Activated CD8-positive, alpha-beta T cell treated with anti-CD3 and anti-CD28 coated beads, Interleukin-2, amount 10 ng/mL, durations not matched to agents 7 days and 5 days (primary cell): ENCODE measurements at regions not wholly inside any gene's neighbourhood (a gene's known extent, or its start where the extent isn't known, plus 50 kb on each side); places are given as distances from the start of the nearest gene placed in this dataset.

Experiments
- ATAC-seq: fragments of 150-1000 bp; cut with Tn5 transposase; one replicate; pipeline ENCODE4 v1.10.0; 2021; ENCODE audit warnings: moderate library complexity
- CTCF ChIA-PET: fragments of 350-600 bp; sonication (Branson Sonifier 250); formaldehyde crosslinking; loops from one replicate; lab custom pipeline; 2021; ENCODE audit warnings: antibody characterized with exemption; lab: Charles Lee
- POLR2A ChIA-PET: fragments of 350-600 bp; sonication (Branson Sonifier 250); formaldehyde crosslinking; loops from one replicate; lab custom pipeline; 2021; ENCODE audit warnings: antibody characterized with exemption; lab: Charles Lee
- DNase-seq: peaks from one replicate; pipeline ENCODE4 v3.0.0-alpha.2; 2020
- H3K27ac Mint-ChIP-seq: one replicate; pipeline ENCODE4 v1.8.0; 2021; ENCODE audit warnings: mild to moderate bottlenecking, mixed read lengths
- H3K27me3 Mint-ChIP-seq: one replicate; pipeline ENCODE4 v1.8.0; 2021; ENCODE audit warnings: low read depth, mixed read lengths
- H3K36me3 Mint-ChIP-seq: one replicate; pipeline ENCODE4 v1.8.0; 2021; ENCODE audit warnings: low read depth, mixed read lengths
- H3K4me1 Mint-ChIP-seq: one replicate; pipeline ENCODE4 v1.8.0; 2021; ENCODE audit warnings: low read depth, mixed read lengths
- H3K4me3 Mint-ChIP-seq: one replicate; pipeline ENCODE4 v1.8.0; 2021; ENCODE audit warnings: mild to moderate bottlenecking, mixed read lengths
- H3K9me3 Mint-ChIP-seq: one replicate; pipeline ENCODE4 v1.8.0; 2022; ENCODE audit warnings: mixed read lengths; ENCODE audit not compliant: insufficient read depth

GRCh38 chr14:40870252-40870651 lies 736.4 kb upstream of the LRFN5 start:
- CTCF ChIA-PET: no interaction called here
- Mint-ChIP-seq H3K4me1 (no peaks in the 10 kb centered on the region), H3K9me3 (peaks cover 3% of the 10 kb centered on the region), H3K36me3 (no peaks in the 10 kb centered on the region), H3K27ac (no peak overlapping the region), H3K4me3 (no peak overlapping the region), H3K27me3 (no peaks in the 10 kb centered on the region)
- POLR2A ChIA-PET: no interaction called here
- ATAC-seq: no peak
- DNase-seq: no peak

- CTCF ChIA-PET: no interaction called here
- Mint-ChIP-seq H3K4me1 (no peaks in the 10 kb centered on the region), H3K36me3 (no peaks in the 10 kb centered on the region), H3K4me3 (no peak overlapping the region), H3K27me3 (no peaks in the 10 kb centered on the region), H3K27ac (no peak overlapping the region), H3K9me3 (peaks cover 15% of the 10 kb centered on the region)
- ATAC-seq (no peak), DNase-seq (no peak)
- POLR2A ChIA-PET: no interaction called here
Measured at GRCh38 chr14:40859055-40859454, 747.6 kb upstream of the LRFN5 start.

GRCh38 chr14:40855343-40855742 lies 751.3 kb upstream of the LRFN5 start:
- Mint-ChIP-seq H3K36me3 (no peaks in the 10 kb centered on the region), H3K4me1 (no peaks in the 10 kb centered on the region), H3K4me3 (no peak overlapping the region), H3K9me3 (peaks cover 5% of the 10 kb centered on the region), H3K27me3 (no peaks in the 10 kb centered on the region), H3K27ac (no peak overlapping the region)
- ChIA-PET CTCF (no interaction called here), POLR2A (no interaction called here)
- ATAC-seq (no peak), DNase-seq (no peak)

GRCh38 chr14:40850191-40850590 lies 756.5 kb upstream of the LRFN5 start:
- Mint-ChIP-seq H3K9me3 (no peaks in the 10 kb centered on the region), H3K4me3 (no peak overlapping the region), H3K4me1 (no peaks in the 10 kb centered on the region), H3K27ac (no peak overlapping the region), H3K27me3 (no peaks in the 10 kb centered on the region), H3K36me3 (no peaks in the 10 kb centered on the region)
- ATAC-seq (no peak), DNase-seq (no peak)
- ChIA-PET CTCF (no interaction called here), POLR2A (no interaction called here)

- Mint-ChIP-seq H3K36me3 (no peaks in the 10 kb centered on the region), H3K4me3 (no peak overlapping the region), H3K27ac (no peak overlapping the region), H3K27me3 (no peaks in the 10 kb centered on the region), H3K9me3 (no peaks in the 10 kb centered on the region), H3K4me1 (no peaks in the 10 kb centered on the region)
- no peak for ATAC-seq
- CTCF ChIA-PET: no interaction called here
- POLR2A ChIA-PET: no interaction called here
- no peak for DNase-seq
Measured at GRCh38 chr14:40847480-40847879, 759.2 kb upstream of the LRFN5 start.

GRCh38 chr14:40842816-40843215 lies 763.9 kb upstream of the LRFN5 start:
- Mint-ChIP-seq H3K4me1 (no peaks in the 10 kb centered on the region), H3K36me3 (no peaks in the 10 kb centered on the region), H3K4me3 (no peak overlapping the region), H3K27ac (no peak overlapping the region), H3K27me3 (no peaks in the 10 kb centered on the region), H3K9me3 (no peaks in the 10 kb centered on the region)
- ChIA-PET POLR2A (no interaction called here), CTCF (no interaction called here)
- DNase-seq (no peak), ATAC-seq (no peak)

- Mint-ChIP-seq H3K4me1 (no peaks in the 10 kb centered on the region), H3K4me3 (no peak overlapping the region), H3K36me3 (no peaks in the 10 kb centered on the region), H3K27me3 (no peaks in the 10 kb centered on the region), H3K27ac (no peak overlapping the region), H3K9me3 (no peaks in the 10 kb centered on the region)
- DNase-seq (no peak), ATAC-seq (no peak)
- CTCF ChIA-PET: no interaction called here
- POLR2A ChIA-PET: no interaction called here
Measured at GRCh38 chr14:40841886-40842285, 764.8 kb upstream of the LRFN5 start.

GRCh38 chr14:40838601-40839000 lies 768.1 kb upstream of the LRFN5 start:
- ChIA-PET POLR2A (no interaction called here), CTCF (no interaction called here)
- peaks cover 6% of the 10 kb centered on the region for H3K9me3 Mint-ChIP-seq
- H3K36me3 Mint-ChIP-seq: no peaks in the 10 kb centered on the region
- H3K4me3 Mint-ChIP-seq: no peak overlapping the region
- no peaks in the 10 kb centered on the region for H3K27me3 Mint-ChIP-seq
- DNase-seq: no peak
- ATAC-seq: no peak
- H3K4me1 Mint-ChIP-seq: no peaks in the 10 kb centered on the region
- no peak overlapping the region for H3K27ac Mint-ChIP-seq

- H3K9me3 Mint-ChIP-seq: peaks cover 4% of the 10 kb centered on the region
- H3K36me3 Mint-ChIP-seq: no peaks in the 10 kb centered on the region
Measured at GRCh38 chr14:40806471-40806870, 800.2 kb upstream of the LRFN5 start.

GRCh38 chr14:40796168-40796567 lies 810.5 kb upstream of the LRFN5 start:
- CTCF ChIA-PET: no interaction called here
- H3K4me1 Mint-ChIP-seq: no peaks in the 10 kb centered on the region
- peaks cover 9% of the 10 kb centered on the region for H3K9me3 Mint-ChIP-seq
- DNase-seq (no peak), ATAC-seq (no peak)
- no peaks in the 10 kb centered on the region for H3K27me3 Mint-ChIP-seq
- no peaks in the 10 kb centered on the region for H3K36me3 Mint-ChIP-seq
- POLR2A ChIA-PET: no interaction called here
- H3K4me3 Mint-ChIP-seq: no peak overlapping the region
- H3K27ac Mint-ChIP-seq: no peak overlapping the region

More at GRCh38 chr14:40806471-40806870, 800.2 kb upstream of the LRFN5 start:
- Mint-ChIP-seq H3K4me1 (no peaks in the 10 kb centered on the region), H3K27me3 (no peaks in the 10 kb centered on the region), H3K27ac (no peak overlapping the region), H3K4me3 (no peak overlapping the region)
- ChIA-PET CTCF (no interaction called here), POLR2A (no interaction called here)
- DNase-seq (no peak), ATAC-seq (no peak)

GRCh38 chr14:40784860-40785259 lies 821.8 kb upstream of the LRFN5 start:
- H3K27me3 Mint-ChIP-seq: no peaks in the 10 kb centered on the region
- no peak overlapping the region for H3K4me3 Mint-ChIP-seq
- POLR2A ChIA-PET: no interaction called here
- CTCF ChIA-PET: no interaction called here
- H3K27ac Mint-ChIP-seq: no peak overlapping the region
- ATAC-seq (no peak), DNase-seq (no peak)
- no peaks in the 10 kb centered on the region for H3K36me3 Mint-ChIP-seq
- H3K4me1 Mint-ChIP-seq: no peaks in the 10 kb centered on the region
- H3K9me3 Mint-ChIP-seq: peaks cover 10% of the 10 kb centered on the region

- H3K27me3 Mint-ChIP-seq: no peaks in the 10 kb centered on the region
- H3K4me1 Mint-ChIP-seq: no peaks in the 10 kb centered on the region
- ChIA-PET CTCF (no interaction called here), POLR2A (no interaction called here)
- DNase-seq (no peak), ATAC-seq (no peak)
- peaks cover 4% of the 10 kb centered on the region for H3K9me3 Mint-ChIP-seq
- no peak overlapping the region for H3K27ac Mint-ChIP-seq
- H3K36me3 Mint-ChIP-seq: no peaks in the 10 kb centered on the region
- no peak overlapping the region for H3K4me3 Mint-ChIP-seq
Measured at GRCh38 chr14:40762685-40763084, 844.0 kb upstream of the LRFN5 start.

GRCh38 chr14:40762177-40762576 lies 844.5 kb upstream of the LRFN5 start:
- H3K27me3 Mint-ChIP-seq: no peaks in the 10 kb centered on the region
- peaks cover 4% of the 10 kb centered on the region for H3K9me3 Mint-ChIP-seq
- H3K27ac Mint-ChIP-seq: no peak overlapping the region
- ChIA-PET CTCF (no interaction called here), POLR2A (no interaction called here)
- ATAC-seq (no peak), DNase-seq (no peak)
- H3K4me1 Mint-ChIP-seq: no peaks in the 10 kb centered on the region
- no peaks in the 10 kb centered on the region for H3K36me3 Mint-ChIP-seq
- H3K4me3 Mint-ChIP-seq: no peak overlapping the region
